HEK293 (cell line): ENCODE measurements at regions not wholly inside any gene's neighbourhood (a gene's known extent, or its start where the extent isn't known, plus 50 kb on each side); places are given as distances from the start of the nearest gene placed in this dataset.
"Not testable (repeated sequence)": the region's sequence is repeated elsewhere in the genome, so short reads cannot be mapped to it uniquely, and the experiment has no call there.

Experiments used
- CTCF ChIP-seq: fragments of 450-650 bp; formaldehyde crosslinking; IDR thresholded peaks from 2 replicates; pipeline ENCODE4 v1.5.1; 2016; ENCODE audit warnings: missing biosample characterization, missing genetic modification characterization
- GLI4 ChIP-seq: fragments of 450-650 bp; formaldehyde crosslinking; IDR thresholded peaks from 2 replicates; pipeline ENCODE4 v1.5.1; 2016; ENCODE audit warnings: missing biosample characterization, missing genetic modification characterization
- MZF1 ChIP-seq: fragments of 450-650 bp; formaldehyde crosslinking; IDR thresholded peaks from 2 replicates; pipeline ENCODE4 v1.5.1; 2017; ENCODE audit warnings: missing biosample characterization, missing genetic modification characterization, borderline replicate concordance
- YY1 ChIP-seq: fragments of 450-650 bp; formaldehyde crosslinking; IDR thresholded peaks from 2 replicates; pipeline ENCODE4 v1.5.1; 2018; ENCODE audit warnings: missing biosample characterization, missing genetic modification characterization
- ZFP37 ChIP-seq: fragments of 450-650 bp; formaldehyde crosslinking; IDR thresholded peaks from 2 replicates; pipeline ENCODE4 v1.5.1; 2016; ENCODE audit warnings: missing biosample characterization, missing genetic modification characterization
- ZNF132 ChIP-seq: fragments of 450-650 bp; formaldehyde crosslinking; IDR thresholded peaks from 2 replicates; pipeline ENCODE4 v1.5.1; 2017; ENCODE audit warnings: missing biosample characterization, missing genetic modification characterization, borderline replicate concordance
- ZNF274 ChIP-seq, 2 experiments: fragments of 200-500 bp in 1 of 2; fragments of 450-650 bp in 1 of 2; sonication (Bioruptor generic) in 1 of 2; formaldehyde crosslinking in 1 of 2; IDR thresholded peaks; 2 replicates each; pipeline versions ENCODE4 v1.5.1 to v1.6.1; 2014 to 2016; ENCODE audit warnings: borderline replicate concordance in 1 of 2, inconsistent platforms in 1 of 2, low read length in 1 of 2, missing biosample characterization in 1 of 2, missing genetic modification characterization in 1 of 2
- ZNF423 ChIP-seq: fragments of 450-650 bp; formaldehyde crosslinking; IDR thresholded peaks from 2 replicates; pipeline ENCODE4 v1.5.1; 2016; ENCODE audit warnings: missing biosample characterization, missing genetic modification characterization
- ZNF658 ChIP-seq: fragments of 450-650 bp; formaldehyde crosslinking; IDR thresholded peaks from 2 replicates; pipeline ENCODE4; 2016; ENCODE audit warnings: missing biosample characterization, missing genetic modification characterization
- ZNF747 ChIP-seq: fragments of 450-650 bp; formaldehyde crosslinking; IDR thresholded peaks from 2 replicates; pipeline ENCODE4 v1.5.1; 2016; ENCODE audit warnings: missing biosample characterization, missing genetic modification characterization
- ZSCAN16 ChIP-seq: fragments of 450-650 bp; formaldehyde crosslinking; IDR thresholded peaks from 2 replicates; pipeline ENCODE4 v1.5.1; 2016; ENCODE audit warnings: missing biosample characterization, missing genetic modification characterization

GRCh38 chr7:35956988-35957387 lies 156.1 kb downstream of the SEPTIN7 start:
- not testable (repeated sequence) for TF ChIP-seq CTCF (tag by site-specific recombination); ZSCAN16 (tag by site-specific recombination); YY1 (tag by site-specific recombination); ZNF132 (tag by site-specific recombination); ZNF747; ZFP37; ZNF658 (tag by site-specific recombination); MZF1 (tag by site-specific recombination); GLI4; ZNF274 (IDR thresholded peaks at IDR 0.05; ENCODE audit: low read length); ZNF274 (tag by site-specific recombination; IDR thresholded peaks at IDR 0.05; ENCODE audit: borderline replicate concordance); ZNF423 (tag by site-specific recombination)
